HG03095 (cell line): ENCODE measurements at regions not wholly inside any gene's neighbourhood (a gene's known extent, or its start where the extent isn't known, plus 50 kb on each side); places are given as distances from the start of the nearest gene placed in this dataset.

Source experiments
- ATAC-seq: cut with Tn5 transposase; IDR thresholded peaks from one replicate; pipeline ENCODE4 v1.9.1; 2021; ENCODE audit warnings: moderate library complexity; ENCODE audit not compliant: unreplicated experiment

GRCh38 chr2:155332016-155332415, 633.5 kb downstream of the KCNJ3 start:
- ATAC-seq = no peak

- no peak for ATAC-seq
Observed at GRCh38 chr2:155320236-155320635, 621.7 kb downstream of the KCNJ3 start.

- ATAC-seq = no peak
Observed at GRCh38 chr2:155318710-155319109, 620.2 kb downstream of the KCNJ3 start.

- ATAC-seq = no peak
Observed at GRCh38 chr2:155315768-155316167, 617.3 kb downstream of the KCNJ3 start.

GRCh38 chr2:155310589-155310988, 612.1 kb downstream of the KCNJ3 start:
- ATAC-seq = no peak

GRCh38 chr2:155309483-155309882, 611.0 kb downstream of the KCNJ3 start:
- ATAC-seq = no peak

- no peak for ATAC-seq
Observed at GRCh38 chr2:155308367-155309009, 610.0 kb downstream of the KCNJ3 start.

GRCh38 chr2:155301221-155301620, 602.7 kb downstream of the KCNJ3 start:
- no peak for ATAC-seq

GRCh38 chr2:155298001-155298400, 599.5 kb downstream of the KCNJ3 start:
- no peak for ATAC-seq

GRCh38 chr2:155294358-155294757, 595.9 kb downstream of the KCNJ3 start:
- no peak for ATAC-seq

GRCh38 chr2:155281907-155282306, 583.4 kb downstream of the KCNJ3 start:
- no peak for ATAC-seq

GRCh38 chr2:155273323-155273722, 574.8 kb downstream of the KCNJ3 start:
- no peak for ATAC-seq

GRCh38 chr2:155266583-155266982, 568.1 kb downstream of the KCNJ3 start:
- no peak for ATAC-seq

GRCh38 chr2:155266109-155266508, 567.6 kb downstream of the KCNJ3 start:
- no peak for ATAC-seq

GRCh38 chr2:155256803-155257202, 558.3 kb downstream of the KCNJ3 start:
- ATAC-seq = no peak

- peak; percentile 88 for ATAC-seq
Observed at GRCh38 chr2:155250800-155251199, 552.3 kb downstream of the KCNJ3 start.

GRCh38 chr2:155240176-155240575, 541.7 kb downstream of the KCNJ3 start:
- ATAC-seq = no peak

- no peak for ATAC-seq
Observed at GRCh38 chr2:155235710-155236109, 537.2 kb downstream of the KCNJ3 start.

- no peak for ATAC-seq
Observed at GRCh38 chr2:155223781-155224406, 525.4 kb downstream of the KCNJ3 start.

GRCh38 chr2:155218945-155219344, 520.5 kb downstream of the KCNJ3 start:
- peak; percentile 78 for ATAC-seq

GRCh38 chr2:155218292-155218924, 519.9 kb downstream of the KCNJ3 start:
- ATAC-seq = peak; percentile 41

GRCh38 chr2:155215037-155215707, 516.7 kb downstream of the KCNJ3 start:
- ATAC-seq = no peak
